H1 (cell line): ENCODE measurements at regions not wholly inside any gene's neighbourhood (a gene's known extent, or its start where the extent isn't known, plus 50 kb on each side); places are given as distances from the start of the nearest gene placed in this dataset.

Source experiments
- CTCF ChIA-PET: fragments of 300-600 bp; sonication (Branson Sonifier 250); formaldehyde crosslinking; loops from one replicate; lab custom pipeline; 2021; ENCODE audit not compliant: partially characterized antibody; lab: Charles Lee
- POLR2A ChIA-PET: fragments of 300-600 bp; sonication (Branson Sonifier 250); formaldehyde crosslinking; loops from one replicate; lab custom pipeline; 2021; ENCODE audit warnings: inconsistent platforms; ENCODE audit not compliant: partially characterized antibody; lab: Charles Lee
- DNase-seq, 2 experiments: peaks; one replicate each; pipeline versions ENCODE4 v3.0.0 to v3.0.0-alpha.2; 2010 to 2022; ENCODE audit warnings: low spot score in 2 of 2, low read depth in 1 of 2, mixed read lengths in 1 of 2
- FAIRE-seq: peaks from 2 replicates; lab custom pipeline; 2011; peaks lifted over from hg19 to GRCh38; lab: Jason Lieb, UNC
- H2AFZ ChIP-seq: 2 replicates; pipeline ENCODE4 v1.8.1; 2012; ENCODE audit warnings: low read length, inconsistent platforms
- H2AK5ac ChIP-seq: 2 replicates; pipeline ENCODE4 v1.6.1; 2013; ENCODE audit warnings: low read depth, low read length
- H2BK120ac ChIP-seq: replicated peaks from 2 replicates; pipeline ENCODE3; 2013; ENCODE audit warnings: low read depth, low read length, inconsistent platforms
- H2BK12ac ChIP-seq: 2 replicates; pipeline ENCODE4 v1.6.1; 2013; ENCODE audit warnings: low read depth, low read length
- H2BK15ac ChIP-seq: 2 replicates; pipeline ENCODE4 v1.6.1; 2013; ENCODE audit warnings: low read length
- H2BK20ac ChIP-seq: 2 replicates; pipeline ENCODE4 v1.6.1; 2013; ENCODE audit warnings: low read length
- H2BK5ac ChIP-seq: 2 replicates; pipeline ENCODE4 v1.6.1; 2013; ENCODE audit warnings: low read depth, low read length
- H3K14ac ChIP-seq: 2 replicates; pipeline ENCODE4 v1.6.1; 2013; ENCODE audit warnings: inconsistent platforms; ENCODE audit not compliant: insufficient read length
- H3K18ac ChIP-seq: 2 replicates; pipeline ENCODE4 v1.6.1; 2013; ENCODE audit warnings: low read length; ENCODE audit errors: extremely low read depth
- H3K23ac ChIP-seq: 2 replicates; pipeline ENCODE4 v1.6.1; 2013; ENCODE audit warnings: inconsistent platforms; ENCODE audit not compliant: insufficient read length
- H3K23me2 ChIP-seq: 2 replicates; pipeline ENCODE4 v1.6.1; 2013; ENCODE audit warnings: low read depth, low read length
- H3K27ac ChIP-seq: 2 replicates; pipeline ENCODE4 v1.6.1; 2011; ENCODE audit warnings: low read depth, low read length, inconsistent platforms
- H3K27me3 ChIP-seq, 4 experiments: replicated peaks in 1 of 4; 1 replicate in 1 of 4; 2 replicates in 3 of 4; pipeline versions ENCODE4 v1.6.1 to v1.8.1; 2011 to 2013; ENCODE audit warnings: low read length in 3 of 4, mild to moderate bottlenecking in 3 of 4, inconsistent platforms in 2 of 4, mixed read lengths in 2 of 4, moderate library complexity in 1 of 4; ENCODE audit not compliant: control insufficient read depth in 3 of 4, insufficient read depth in 3 of 4; ENCODE audit errors: extremely low read depth in 1 of 4
- H3K36me3 ChIP-seq, 4 experiments: 2 replicates each; pipeline versions ENCODE4 v1.6.1 to v1.8.1; 2011 to 2013; ENCODE audit warnings: mild to moderate bottlenecking in 4 of 4, low read length in 3 of 4, moderate library complexity in 2 of 4, control low read depth in 1 of 4, inconsistent platforms in 1 of 4; ENCODE audit not compliant: insufficient read depth in 4 of 4, control insufficient read depth in 2 of 4
- H3K4ac ChIP-seq: replicated peaks from 2 replicates; pipeline ENCODE3; 2013; ENCODE audit warnings: low read length, low read depth, mixed read lengths, inconsistent platforms; ENCODE audit not compliant: insufficient read length
- H3K4me1 ChIP-seq, 4 experiments: replicated peaks in 1 of 4; 1 replicate in 1 of 4; 2 replicates in 3 of 4; pipeline versions ENCODE4 v1.6.1 to v1.8.1; 2011 to 2013; ENCODE audit warnings: low read length in 3 of 4, inconsistent platforms in 2 of 4, mixed read lengths in 1 of 4; ENCODE audit not compliant: insufficient read depth in 4 of 4, control insufficient read depth in 3 of 4
- H3K4me2 ChIP-seq, 2 experiments: 2 replicates each; pipeline versions ENCODE4 v1.6.1 to v1.8.1; 2011 to 2013; ENCODE audit warnings: low read depth in 2 of 2, low read length in 2 of 2, control low read depth in 1 of 2, inconsistent platforms in 1 of 2, mild to moderate bottlenecking in 1 of 2; ENCODE audit not compliant: insufficient read depth in 1 of 2
- H3K4me3 ChIP-seq, 4 experiments: fragments of 200-600, 300-600 bp in 1 of 4; sonication (generic), shearing (Covaris generic), sonication (Bioruptor Twin) in 1 of 4; 2 replicates each; pipeline versions ENCODE4 v1.5.1 to v1.8.1; 2011 to 2016; ENCODE audit warnings: low read length in 4 of 4, low read depth in 3 of 4, control low read depth in 2 of 4, inconsistent platforms in 2 of 4, mild to moderate bottlenecking in 2 of 4, mixed read lengths in 1 of 4, moderate library complexity in 1 of 4; ENCODE audit not compliant: insufficient read depth in 2 of 4; ENCODE audit errors: extremely low read depth in 1 of 4
- H3K56ac ChIP-seq: replicated peaks from 2 replicates; pipeline ENCODE3; 2013; ENCODE audit warnings: low read depth, mild to moderate bottlenecking, mixed read lengths, low read length, inconsistent platforms; ENCODE audit not compliant: insufficient read length
- H3K79me1 ChIP-seq: 2 replicates; pipeline ENCODE4 v1.6.1; 2013; ENCODE audit warnings: low read depth, low read length, control low read depth
- H3K79me2 ChIP-seq, 2 experiments: 2 replicates each; pipeline versions ENCODE4 v1.6.1 to v1.8.1; 2012 to 2013; ENCODE audit warnings: low read length in 2 of 2, mild to moderate bottlenecking in 2 of 2, inconsistent platforms in 1 of 2; ENCODE audit not compliant: insufficient read depth in 2 of 2, control insufficient read depth in 1 of 2
- H3K9ac ChIP-seq, 4 experiments: replicated peaks in 1 of 4; 1 replicate in 1 of 4; 2 replicates in 3 of 4; pipeline versions ENCODE4 v1.6.1 to v1.8.1; 2011 to 2013; ENCODE audit warnings: low read depth in 3 of 4, low read length in 3 of 4, control low read depth in 2 of 4, mild to moderate bottlenecking in 2 of 4, moderate library complexity in 2 of 4, inconsistent platforms in 1 of 4; ENCODE audit errors: extremely low read depth in 1 of 4
- H3K9me3 ChIP-seq, 2 experiments: 2 replicates each; pipeline versions ENCODE4 v1.6.1 to v1.8.1; 2012 to 2013; ENCODE audit warnings: mild to moderate bottlenecking in 2 of 2, moderate library complexity in 2 of 2, control low read depth in 1 of 2, inconsistent platforms in 1 of 2, low read depth in 1 of 2, low read length in 1 of 2, mixed read lengths in 1 of 2; ENCODE audit not compliant: insufficient read depth in 2 of 2
- H4K20me1 ChIP-seq, 2 experiments: replicated peaks in 1 of 2; 2 replicates each; pipeline versions ENCODE3 to v1.8.1; 2011 to 2013; ENCODE audit warnings: inconsistent platforms in 2 of 2, low read length in 2 of 2, mild to moderate bottlenecking in 1 of 2; ENCODE audit not compliant: insufficient read depth in 2 of 2, control insufficient read depth in 1 of 2
- H4K5ac ChIP-seq: 2 replicates; pipeline ENCODE4 v1.6.1; 2013; ENCODE audit warnings: low read length, low read depth, mixed read lengths, inconsistent platforms; ENCODE audit not compliant: insufficient read length
- H4K8ac ChIP-seq: 2 replicates; pipeline ENCODE4 v1.8.0; 2013; ENCODE audit warnings: mild to moderate bottlenecking, moderate library complexity, low read length, inconsistent platforms; ENCODE audit not compliant: insufficient read depth; ENCODE audit errors: extremely low read depth
- H4K91ac ChIP-seq: replicated peaks from 2 replicates; pipeline ENCODE3; 2013; ENCODE audit warnings: low read length, mixed read lengths, inconsistent platforms; ENCODE audit not compliant: insufficient read length
- BACH1 ChIP-seq: IDR thresholded peaks from 2 replicates; pipeline ENCODE4 v1.6.1; 2012; ENCODE audit warnings: low read length, improper control_type of control experiment
- CEBPB ChIP-seq: IDR thresholded peaks from 2 replicates; pipeline ENCODE4 v1.6.1; 2012; ENCODE audit warnings: low read depth, low read length
- EP300 ChIP-seq, 2 experiments: IDR thresholded peaks; 1 replicate in 1 of 2; 2 replicates in 1 of 2; pipeline ENCODE4 v1.6.1; 2011 to 2012; ENCODE audit warnings: low read depth in 2 of 2, low read length in 2 of 2, mild to moderate bottlenecking in 2 of 2, borderline replicate concordance in 1 of 2, inconsistent platforms in 1 of 2, moderate library complexity in 1 of 2
- HDAC2 ChIP-seq, 2 experiments: fragments of 300-600 bp in 1 of 2; sonication (generic) in 1 of 2; IDR thresholded peaks; 2 replicates each; pipeline ENCODE4 v1.6.1; 2011 to 2012; ENCODE audit warnings: low read depth in 2 of 2, low read length in 2 of 2, mild to moderate bottlenecking in 2 of 2, moderate library complexity in 2 of 2, borderline replicate concordance in 1 of 2, inconsistent platforms in 1 of 2
- JUN ChIP-seq: IDR thresholded peaks from 2 replicates; pipeline ENCODE4 v1.6.1; 2011; ENCODE audit warnings: low read depth, mild to moderate bottlenecking, improper control_type of control experiment, low read length
- KDM1A ChIP-seq: fragments of 200-600, 300-600 bp; sonication (generic); IDR thresholded peaks from 2 replicates; pipeline ENCODE4 v1.7.1; 2016; ENCODE audit warnings: mild to moderate bottlenecking, low read length, borderline replicate concordance
- POU5F1 ChIP-seq: IDR thresholded peaks from 2 replicates; pipeline ENCODE4 v1.6.1; 2011; ENCODE audit warnings: low read depth, mild to moderate bottlenecking, low read length, moderate library complexity
- RBBP5 ChIP-seq: IDR thresholded peaks from 2 replicates; pipeline ENCODE4 v1.7.1; 2012; ENCODE audit warnings: low read depth, mild to moderate bottlenecking, inconsistent platforms, low read length, moderate library complexity, borderline replicate concordance
- RXRA ChIP-seq: IDR thresholded peaks from 2 replicates; pipeline ENCODE4 v1.6.1; 2011; ENCODE audit warnings: low read depth, mild to moderate bottlenecking, low read length, moderate library complexity; ENCODE audit not compliant: insufficient read depth
- SAP30 ChIP-seq: fragments of 300-600 bp; sonication (generic); IDR thresholded peaks from 2 replicates; pipeline ENCODE4 v1.7.1; 2012; ENCODE audit warnings: low read length, moderate library complexity, mild to moderate bottlenecking, inconsistent platforms; ENCODE audit not compliant: insufficient read depth, insufficient replicate concordance
- SRF ChIP-seq: IDR thresholded peaks from 2 replicates; pipeline ENCODE4 v1.6.1; 2011; ENCODE audit warnings: mild to moderate bottlenecking, low read depth, low read length, moderate library complexity
- ZNF274 ChIP-seq: IDR thresholded peaks from 2 replicates; pipeline ENCODE4 v1.7.0; 2012; ENCODE audit warnings: low read length, borderline replicate concordance; ENCODE audit errors: extremely low read depth
- WGBS, 2 experiments: shearing (Covaris generic) in 1 of 2; methylation state at CpG; one replicate each; pipeline versions ENCODE4 v1.1.6 to v1.1.7; 2013 to 2015; ENCODE audit warnings: low lambda C conversion rate in 2 of 2, mixed read lengths in 2 of 2, inconsistent platforms in 1 of 2, low coverage in 1 of 2, missing lambda C conversion rate in 1 of 2; ENCODE audit not compliant: insufficient replicate concordance in 2 of 2, insufficient coverage in 1 of 2, insufficient read length in 1 of 2; ENCODE audit errors: extremely low coverage in 1 of 2, missing lambda C conversion rate in 1 of 2; 5-methylcytosine and 5-hydroxymethylcytosine counted together
- TF ChIP-seq, protein P1 (sequence below): IDR thresholded peaks from 2 replicates; pipeline ENCODE4 v1.6.1; 2011; ENCODE audit warnings: low read depth, mild to moderate bottlenecking, low read length; ENCODE audit not compliant: insufficient read depth

DNA sequence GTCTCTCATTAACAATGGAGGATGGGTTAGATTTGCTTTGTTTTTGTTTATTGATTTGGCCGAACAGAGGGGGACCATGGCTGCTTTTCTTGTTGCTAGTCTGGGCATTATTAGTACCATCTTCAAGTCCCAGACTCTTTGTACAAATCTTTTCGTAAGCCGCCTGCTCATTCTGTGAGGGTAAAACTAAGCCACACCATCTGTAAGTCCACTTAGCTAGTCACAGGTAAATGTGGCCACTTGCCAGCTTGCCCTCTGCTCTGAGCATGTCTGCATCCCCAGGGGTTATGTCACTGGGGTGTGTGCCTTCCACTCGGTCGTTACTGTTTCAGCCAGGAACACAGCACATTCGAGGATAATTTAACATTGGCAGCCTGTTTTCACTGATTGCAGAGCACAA, 85.6 kb downstream of the SMIM21 start:
- Histone ChIP-seq H2BK120ac (no peak overlapping the region), H3K56ac (no peak overlapping the region), H3K9ac (no peak overlapping the region), H3K36me3 (no peaks in the 10 kb centered on the region), H3K27me3 (no peaks in the 10 kb centered on the region), H3K79me2 (no peaks in the 10 kb centered on the region), H3K18ac (no peak overlapping the region), H2BK15ac (no peak overlapping the region), H3K23me2 (no peaks in the 10 kb centered on the region), H3K4ac (no peak overlapping the region), H2AFZ (no peak overlapping the region), H3K4me2 (no peak overlapping the region), H4K5ac (no peak overlapping the region), H3K14ac (no peak overlapping the region), H3K79me1 (no peaks in the 10 kb centered on the region), H3K9me3 (no peaks in the 10 kb centered on the region), H3K4me3 (no peak overlapping the region), H2BK12ac (no peak overlapping the region), H4K20me1 (no peaks in the 10 kb centered on the region), H4K91ac (no peak overlapping the region), H3K23ac (no peak overlapping the region), H2BK5ac (no peak overlapping the region), H2AK5ac (no peak overlapping the region), H2BK20ac (no peak overlapping the region), H4K8ac (no peak overlapping the region), H3K27ac (no peak overlapping the region), H3K4me1 (peaks cover 0 to 10% (median 1%) of the 10 kb centered on the region in 4 experiments; a peak in 5 of 7 replicates)
- FAIRE-seq (no peak), DNase-seq (no peak)
- CTCF ChIA-PET = interaction anchor here (0.8 to 2.0 kb wide), 3 partner anchors 8 to 386 kb away, joined by 3 to 4 read pairs (median 3); no protein-coding TSS in a partner anchor
- POLR2A ChIA-PET = no interaction called here
- 85% methylated on average over 6 of the region's 6 CpGs; no CpG with 5 or more reads in 1 of the 2 experiments for WGBS, 2 experiments
- TF ChIP-seq JUN = no peak
- no peak for TF ChIP-seq HDAC2 (IDR thresholded peaks at IDR 0.05; ENCODE audit: borderline replicate concordance in 1 of 2, low read depth in 2 of 2, low read length in 2 of 2)
- no peak for TF ChIP-seq SAP30
- TF ChIP-seq, protein P1, sequence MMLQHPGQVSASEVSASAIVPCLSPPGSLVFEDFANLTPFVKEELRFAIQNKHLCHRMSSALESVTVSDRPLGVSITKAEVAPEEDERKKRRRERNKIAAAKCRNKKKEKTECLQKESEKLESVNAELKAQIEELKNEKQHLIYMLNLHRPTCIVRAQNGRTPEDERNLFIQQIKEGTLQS = no peak
- TF ChIP-seq SRF = no peak
- TF ChIP-seq BACH1 = no peak
- TF ChIP-seq RXRA = no peak
- no peak for TF ChIP-seq POU5F1
- no peak for TF ChIP-seq CEBPB
- TF ChIP-seq ZNF274 = no peak
- TF ChIP-seq EP300 (IDR thresholded peaks at IDR 0.05; ENCODE audit: borderline replicate concordance in 1 of 2, low read depth in 2 of 2, low read length in 2 of 2) = no peak
- TF ChIP-seq KDM1A = no peak
- no peak for TF ChIP-seq RBBP5
